Eye (tissue), 1 donor: ENCODE measurements at regions not wholly inside any gene's neighbourhood (a gene's known extent, or its start where the extent isn't known, plus 50 kb on each side); places are given as distances from the start of the nearest gene placed in this dataset.
A peak's percentile ranks its signal among the peaks of the same experiment; 100 is the strongest.

Experiments used
- DNase-seq: peaks from one replicate; pipeline ENCODE4 v3.0.0-alpha.2; 2015

DNA sequence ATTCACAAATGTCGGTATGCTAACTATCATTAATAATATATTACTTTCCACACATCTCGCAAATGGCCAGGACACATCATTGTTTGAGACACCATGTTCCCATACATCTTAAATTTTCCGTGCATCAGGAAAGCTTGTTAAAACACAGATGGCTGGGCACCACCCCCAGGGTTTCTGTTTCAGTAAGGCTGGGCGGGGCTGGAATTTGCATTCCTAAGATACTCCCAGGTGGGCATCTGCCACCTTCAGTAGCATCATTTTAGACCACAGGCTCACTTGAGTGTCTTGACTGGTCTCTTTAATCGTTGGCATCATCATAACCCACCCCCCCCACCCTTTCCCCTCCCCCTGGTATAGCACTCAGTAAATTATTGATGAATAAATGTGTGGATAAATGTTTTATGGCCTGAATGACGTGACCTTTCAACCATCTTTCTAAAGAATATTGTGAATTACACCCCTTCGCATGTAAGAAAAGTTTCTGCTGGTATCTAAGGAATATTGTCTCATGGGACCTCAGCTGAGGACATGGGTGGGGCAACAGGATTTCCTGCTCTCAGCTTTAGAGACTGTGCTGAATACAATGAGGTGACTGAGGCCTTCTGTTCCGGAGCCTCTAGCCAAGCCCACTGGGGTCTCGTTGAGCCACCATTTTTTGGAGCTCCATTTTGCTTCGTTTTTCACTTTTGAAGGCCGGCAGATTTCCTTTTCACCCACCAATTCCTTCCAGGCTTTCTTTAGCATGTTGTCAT lies 124.1 kb upstream of the NEDD9 start:
- DNase-seq: peak; percentile 10

- DNase-seq: no peak
These were observed 121.5 kb upstream of the NEDD9 start for GRCh38 chr6:11353921-11354389.

DNA sequence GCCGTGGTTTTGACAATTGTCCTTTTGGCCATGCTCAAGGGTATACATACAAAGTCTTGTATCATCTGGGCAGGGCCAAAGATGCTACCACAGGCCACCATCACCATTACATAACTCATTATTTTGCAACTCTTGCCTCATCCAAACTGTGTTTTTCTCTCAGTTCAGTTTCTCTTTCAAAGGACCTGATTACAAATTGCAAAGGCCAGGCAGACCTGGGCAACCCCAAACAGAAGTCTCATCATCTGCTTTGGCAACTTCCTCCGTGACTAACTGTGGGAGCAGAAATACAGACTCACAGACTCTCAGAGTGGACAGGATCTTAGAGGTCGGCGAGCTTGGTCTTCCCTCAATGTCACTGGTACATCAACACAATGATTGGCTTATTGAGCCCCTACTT lies 117.8 kb upstream of the NEDD9 start:
- no peak for DNase-seq

- no peak for DNase-seq
These were observed 117.4 kb upstream of the NEDD9 start for GRCh38 chr6:11349880-11350279.

GRCh38 chr6:11346516-11346915 lies 114.0 kb upstream of the NEDD9 start:
- no peak for DNase-seq

- no peak for DNase-seq
These were observed 113.1 kb upstream of the NEDD9 start for GRCh38 chr6:11345536-11345935.

GRCh38 chr6:11343963-11344723 lies 111.7 kb upstream of the NEDD9 start:
- DNase-seq: no peak

- no peak for DNase-seq
These were observed 109.4 kb upstream of the NEDD9 start for GRCh38 chr6:11341867-11342266.

DNA sequence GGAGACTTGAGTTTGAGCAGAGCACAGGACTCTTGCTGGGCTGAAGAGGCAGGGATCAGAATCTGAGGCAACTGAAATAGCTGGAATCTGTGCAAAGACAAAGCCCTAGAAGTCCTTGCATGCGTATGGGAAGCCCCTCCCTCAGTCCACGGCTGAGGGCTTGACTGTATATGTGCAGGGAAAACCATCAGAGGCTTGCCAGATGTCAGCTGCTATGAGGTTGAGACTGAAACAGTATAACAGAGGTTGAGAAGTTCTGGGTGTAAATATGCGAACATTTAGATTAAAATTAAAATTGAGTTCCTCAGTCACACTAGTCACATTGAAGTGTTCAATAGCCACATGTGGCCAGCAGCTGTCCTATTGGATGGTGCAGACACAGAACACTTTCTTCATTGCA lies 108.8 kb upstream of the NEDD9 start:
- no peak for DNase-seq

- DNase-seq: no peak
These were observed 106.9 kb upstream of the NEDD9 start for GRCh38 chr6:11339380-11339779.

GRCh38 chr6:11337306-11337705 lies 104.8 kb upstream of the NEDD9 start:
- DNase-seq: no peak

DNA sequence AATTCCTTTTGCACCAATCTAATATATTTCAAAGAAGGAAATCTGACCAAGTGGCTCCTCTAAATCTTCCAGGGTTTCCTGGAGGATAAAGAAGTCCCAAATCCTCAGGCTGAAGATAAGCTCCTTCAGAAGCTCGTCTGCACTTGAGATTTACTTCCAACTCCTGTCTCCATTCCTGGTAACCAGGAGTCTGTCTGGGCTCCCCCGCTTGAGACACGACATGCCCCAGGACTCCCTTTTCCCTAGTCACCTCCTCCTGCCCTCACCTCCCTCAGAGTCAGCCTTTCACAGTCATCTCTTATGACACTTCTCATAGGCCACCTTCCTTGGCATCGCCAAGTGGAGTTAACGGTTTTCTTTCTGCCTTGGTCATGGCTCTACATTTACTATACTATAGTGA lies 103.4 kb upstream of the NEDD9 start:
- no peak for DNase-seq

- no peak for DNase-seq
These were observed 100.8 kb upstream of the NEDD9 start for GRCh38 chr6:11333132-11333849.

GRCh38 chr6:11332463-11332862 lies 100.0 kb upstream of the NEDD9 start:
- no peak for DNase-seq

- DNase-seq: no peak
These were observed 98.6 kb upstream of the NEDD9 start for GRCh38 chr6:11331111-11331510.

DNA sequence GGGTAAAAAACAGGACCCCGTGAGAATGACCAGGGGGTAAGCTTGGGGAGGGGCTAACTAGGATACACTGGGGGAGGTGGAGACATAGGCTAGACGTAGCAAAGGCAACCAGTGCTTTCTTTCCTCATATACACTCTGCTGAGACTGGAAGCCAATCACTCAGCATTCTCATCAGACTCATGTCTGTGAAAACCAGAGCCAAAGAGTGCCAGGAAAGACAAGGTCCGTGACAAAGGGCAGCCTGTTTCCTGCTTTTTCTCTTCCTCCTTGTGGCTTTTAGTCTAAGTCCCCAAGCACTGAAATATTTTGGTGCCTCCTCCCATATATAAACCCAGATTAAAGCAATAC lies 97.9 kb upstream of the NEDD9 start:
- no peak for DNase-seq

DNA sequence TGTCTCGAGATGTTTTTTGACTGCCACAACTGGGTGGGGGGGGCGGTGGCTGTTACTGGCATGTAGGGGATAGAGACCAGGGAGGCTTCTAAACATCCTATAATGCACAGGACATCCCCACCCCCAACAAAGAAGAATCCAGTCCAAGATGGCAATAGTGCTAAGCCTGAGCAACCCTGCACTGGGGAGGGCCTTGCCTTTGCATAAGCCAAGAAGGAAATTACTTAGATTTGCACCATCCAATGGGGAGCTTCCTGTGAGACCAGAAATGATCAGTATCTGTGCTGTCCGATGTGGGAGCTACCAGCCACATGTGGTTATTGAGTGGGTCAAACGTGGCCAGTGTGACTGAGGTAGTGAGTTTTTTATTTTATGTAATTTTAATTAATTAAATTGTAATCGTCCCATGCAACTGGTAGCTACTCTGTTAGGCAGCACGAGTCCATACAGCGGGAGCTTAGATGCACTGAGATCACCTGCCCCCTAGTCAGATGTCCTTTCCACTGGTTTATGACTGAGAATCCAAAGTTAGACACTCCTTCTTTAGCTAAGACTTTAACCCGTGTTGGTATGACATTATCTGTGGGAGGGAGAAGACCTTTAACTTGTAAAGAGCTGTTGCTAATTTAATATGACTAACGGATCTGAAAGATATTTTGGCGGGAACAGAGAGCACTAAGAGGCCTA lies 97.4 kb upstream of the NEDD9 start:
- no peak for DNase-seq

- DNase-seq: no peak
These were observed 96.3 kb upstream of the NEDD9 start for GRCh38 chr6:11328613-11329247.

DNA sequence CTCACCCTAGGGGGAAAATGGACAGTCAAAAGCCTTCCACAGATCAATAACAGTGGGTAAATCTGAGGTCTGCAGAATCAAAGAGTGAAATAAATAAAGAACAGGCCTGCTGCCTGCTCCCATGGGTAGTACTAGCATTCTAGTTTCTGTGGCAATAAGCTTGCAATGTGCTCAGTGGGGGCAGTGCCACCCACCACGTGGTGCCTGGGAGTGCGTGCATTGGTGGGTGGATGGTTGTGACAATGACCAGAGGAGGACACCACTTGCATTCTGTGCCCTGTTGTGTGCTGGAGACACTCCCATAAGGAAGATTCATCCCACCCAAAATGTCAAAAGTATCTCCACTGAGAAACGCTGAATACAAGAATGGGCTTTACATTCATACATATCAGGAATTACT lies 95.5 kb upstream of the NEDD9 start:
- DNase-seq: peak; percentile 8

- DNase-seq: no peak
These were observed 93.6 kb upstream of the NEDD9 start for GRCh38 chr6:11326116-11326515.

DNA sequence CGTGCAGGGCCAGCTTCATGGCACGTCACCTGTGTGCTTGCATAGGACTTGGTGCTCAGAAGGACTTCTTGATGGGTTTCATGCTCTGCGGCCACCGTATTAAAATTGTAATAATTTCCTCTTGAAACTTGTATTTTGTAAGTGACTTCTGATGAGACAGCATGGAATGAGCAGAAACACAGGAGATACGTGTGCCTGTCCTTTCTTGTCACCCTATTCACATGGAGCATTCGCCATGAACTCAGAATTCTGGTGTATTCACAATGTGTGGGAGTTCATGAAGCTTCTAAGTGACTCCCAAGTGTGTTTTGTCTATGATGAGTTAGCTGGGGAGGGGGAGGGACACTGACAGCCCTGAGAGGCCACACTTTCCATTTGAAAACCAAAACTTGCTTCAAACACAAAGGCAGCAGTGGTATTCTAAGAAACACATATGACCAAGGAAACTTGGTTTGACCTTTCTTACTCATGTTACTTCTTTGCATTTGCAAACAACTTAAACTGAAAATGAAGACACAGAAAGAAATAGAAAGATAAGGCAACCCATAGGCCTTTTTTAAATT lies 92.1 kb upstream of the NEDD9 start:
- DNase-seq: no peak
